IMR-90 (cell line): ENCODE measurements at regions not wholly inside any gene's neighbourhood (a gene's known extent, or its start where the extent isn't known, plus 50 kb on each side); places are given as distances from the start of the nearest gene placed in this dataset.

ENCODE experiments used
- BHLHE40 ChIP-seq: fragments of 150-350 bp; IDR thresholded peaks from 2 replicates; pipeline ENCODE4 v1.6.1; 2016; ENCODE audit warnings: mild to moderate bottlenecking, low read depth, low read length
- CEBPB ChIP-seq: IDR thresholded peaks from 2 replicates; pipeline ENCODE4 v1.6.1; 2012; ENCODE audit warnings: low read depth, low read length, improper control_type of control experiment
- FOS ChIP-seq: fragments of 150-350 bp; IDR thresholded peaks from 2 replicates; pipeline ENCODE4 v1.6.1; 2016; ENCODE audit warnings: low read depth, low read length
- MAFK ChIP-seq: IDR thresholded peaks from 2 replicates; pipeline ENCODE4 v1.6.1; 2012; ENCODE audit warnings: low read depth, low read length, improper control_type of control experiment
- MAZ ChIP-seq: IDR thresholded peaks from 2 replicates; pipeline ENCODE4 v1.6.1; 2012; ENCODE audit warnings: low read depth, mild to moderate bottlenecking, low read length, improper control_type of control experiment, moderate library complexity, borderline replicate concordance
- MXI1 ChIP-seq: IDR thresholded peaks from 2 replicates; pipeline ENCODE4 v1.6.1; 2012; ENCODE audit warnings: low read depth, mild to moderate bottlenecking, low read length, moderate library complexity, borderline replicate concordance
- NFE2L2 ChIP-seq: fragments of 150-350 bp; IDR thresholded peaks from 2 replicates; pipeline ENCODE4 v1.6.1; 2016; ENCODE audit warnings: low read depth, mild to moderate bottlenecking, low read length
- POLR2A ChIP-seq: IDR thresholded peaks from 2 replicates; pipeline ENCODE4 v1.6.1; 2012; ENCODE audit warnings: mild to moderate bottlenecking, low read depth, low read length
- RAD21 ChIP-seq: IDR thresholded peaks from 2 replicates; pipeline ENCODE4 v1.6.1; 2012; ENCODE audit warnings: low read length, improper control_type of control experiment
- RFX5 ChIP-seq: IDR thresholded peaks from 2 replicates; pipeline ENCODE4 v1.8.0; 2012; ENCODE audit warnings: low read depth, mild to moderate bottlenecking, low read length, moderate library complexity
- SMC3 ChIP-seq: fragments of 150-350 bp; IDR thresholded peaks from 2 replicates; pipeline ENCODE4 v1.6.1; 2016; ENCODE audit warnings: low read depth, mild to moderate bottlenecking, antibody characterized with exemption, low read length, moderate library complexity
- TF ChIP-seq, protein P1 (sequence below): conservative IDR thresholded peaks from 2 replicates; pipeline ENCODE4 v1.5.1; 2012; ENCODE audit warnings: mild to moderate bottlenecking, low read depth, low read length, improper control_type of control experiment
- TF ChIP-seq, protein P2 (sequence below): fragments of 150-350 bp; IDR thresholded peaks from 2 replicates; pipeline ENCODE4 v1.6.1; 2017; ENCODE audit warnings: mild to moderate bottlenecking, antibody characterized with exemption, low read length, low read depth

DNA sequence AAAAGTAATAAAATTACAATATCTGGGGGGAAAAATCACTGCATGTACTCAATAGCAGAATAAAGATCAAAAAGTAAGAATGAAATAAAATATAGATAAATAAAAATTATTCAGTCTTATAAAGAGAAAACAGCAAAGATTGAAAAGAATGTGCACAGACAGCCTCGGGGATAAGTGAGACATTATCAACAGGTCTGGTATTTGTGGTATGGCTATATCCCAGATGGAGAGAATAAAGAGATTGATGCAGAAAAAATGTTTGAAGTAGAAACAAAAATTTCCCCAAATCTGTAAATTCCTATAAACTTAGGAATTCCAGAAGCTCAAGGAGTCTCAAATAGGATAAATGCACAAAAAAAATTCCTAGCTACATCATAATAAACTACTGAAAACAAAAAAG is 74.5 kb upstream of the LUZP2 start:
- TF ChIP-seq, protein P1, sequence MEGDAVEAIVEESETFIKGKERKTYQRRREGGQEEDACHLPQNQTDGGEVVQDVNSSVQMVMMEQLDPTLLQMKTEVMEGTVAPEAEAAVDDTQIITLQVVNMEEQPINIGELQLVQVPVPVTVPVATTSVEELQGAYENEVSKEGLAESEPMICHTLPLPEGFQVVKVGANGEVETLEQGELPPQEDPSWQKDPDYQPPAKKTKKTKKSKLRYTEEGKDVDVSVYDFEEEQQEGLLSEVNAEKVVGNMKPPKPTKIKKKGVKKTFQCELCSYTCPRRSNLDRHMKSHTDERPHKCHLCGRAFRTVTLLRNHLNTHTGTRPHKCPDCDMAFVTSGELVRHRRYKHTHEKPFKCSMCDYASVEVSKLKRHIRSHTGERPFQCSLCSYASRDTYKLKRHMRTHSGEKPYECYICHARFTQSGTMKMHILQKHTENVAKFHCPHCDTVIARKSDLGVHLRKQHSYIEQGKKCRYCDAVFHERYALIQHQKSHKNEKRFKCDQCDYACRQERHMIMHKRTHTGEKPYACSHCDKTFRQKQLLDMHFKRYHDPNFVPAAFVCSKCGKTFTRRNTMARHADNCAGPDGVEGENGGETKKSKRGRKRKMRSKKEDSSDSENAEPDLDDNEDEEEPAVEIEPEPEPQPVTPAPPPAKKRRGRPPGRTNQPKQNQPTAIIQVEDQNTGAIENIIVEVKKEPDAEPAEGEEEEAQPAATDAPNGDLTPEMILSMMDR = no peak
- TF ChIP-seq POLR2A (no peak), RFX5 (no peak), CEBPB (no peak), MXI1 (no peak), MAFK (no peak), RAD21 (no peak), BHLHE40 (no peak), SMC3 (no peak), MAZ (no peak), NFE2L2 (no peak), FOS (no peak)
- TF ChIP-seq, protein P2, sequence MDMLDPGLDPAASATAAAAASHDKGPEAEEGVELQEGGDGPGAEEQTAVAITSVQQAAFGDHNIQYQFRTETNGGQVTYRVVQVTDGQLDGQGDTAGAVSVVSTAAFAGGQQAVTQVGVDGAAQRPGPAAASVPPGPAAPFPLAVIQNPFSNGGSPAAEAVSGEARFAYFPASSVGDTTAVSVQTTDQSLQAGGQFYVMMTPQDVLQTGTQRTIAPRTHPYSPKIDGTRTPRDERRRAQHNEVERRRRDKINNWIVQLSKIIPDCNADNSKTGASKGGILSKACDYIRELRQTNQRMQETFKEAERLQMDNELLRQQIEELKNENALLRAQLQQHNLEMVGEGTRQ = no peak
